ENCODE measurements at regions not wholly inside any gene's neighbourhood (a gene's known extent, or its start where the extent isn't known, plus 50 kb on each side); places are given as distances from the start of the nearest gene placed in this dataset.
"Not testable (repeated sequence)": the region's sequence is repeated elsewhere in the genome, so short reads cannot be mapped to it uniquely, and the experiment has no call there.

- DNase-seq, result no peak
Observed at GRCh38 chr9:113705928-113706519, 170.1 kb upstream of the ZNF618 start.

DNA sequence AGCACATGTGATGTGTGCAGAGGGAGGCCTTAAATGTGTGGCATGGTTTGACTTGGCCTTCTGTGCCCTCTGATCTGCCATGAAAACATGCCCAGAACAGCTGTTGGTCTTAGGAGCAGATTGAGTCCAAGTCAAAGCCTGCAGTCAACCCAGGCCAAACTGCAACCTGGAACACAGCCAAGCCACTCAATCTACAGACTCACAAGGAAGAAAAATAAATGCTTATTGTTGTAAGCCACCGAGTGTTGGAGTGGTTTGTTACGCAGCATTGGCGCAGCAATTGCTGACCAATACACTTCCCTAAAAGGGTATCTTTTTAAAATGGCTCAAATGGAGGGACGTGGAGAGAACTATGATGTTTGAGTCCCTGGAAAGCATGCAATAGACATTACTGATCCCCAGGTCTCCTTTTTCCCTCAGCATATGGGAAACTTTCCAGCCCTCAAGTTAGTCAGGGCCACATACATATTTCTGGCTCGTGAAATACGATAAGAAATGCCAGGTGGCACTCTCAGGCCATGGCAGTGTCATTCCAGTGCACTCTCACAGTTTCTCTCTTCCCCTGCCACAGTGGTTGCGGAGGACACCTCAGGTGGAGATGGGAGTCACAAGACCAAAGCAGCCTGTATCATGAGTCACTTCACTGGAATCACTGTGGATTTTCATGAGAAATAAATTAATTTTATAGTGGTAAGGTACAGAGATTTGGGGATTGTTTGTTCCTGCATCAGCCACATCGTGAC lies 168.0 kb upstream of the ZNF618 start:
- no peak for DNase-seq

- no peak for DNase-seq
Observed at GRCh38 chr9:113708821-113709713, 167.0 kb upstream of the ZNF618 start.

- DNase-seq, result no peak
Observed at GRCh38 chr9:113709721-113710120, 166.4 kb upstream of the ZNF618 start.

DNA sequence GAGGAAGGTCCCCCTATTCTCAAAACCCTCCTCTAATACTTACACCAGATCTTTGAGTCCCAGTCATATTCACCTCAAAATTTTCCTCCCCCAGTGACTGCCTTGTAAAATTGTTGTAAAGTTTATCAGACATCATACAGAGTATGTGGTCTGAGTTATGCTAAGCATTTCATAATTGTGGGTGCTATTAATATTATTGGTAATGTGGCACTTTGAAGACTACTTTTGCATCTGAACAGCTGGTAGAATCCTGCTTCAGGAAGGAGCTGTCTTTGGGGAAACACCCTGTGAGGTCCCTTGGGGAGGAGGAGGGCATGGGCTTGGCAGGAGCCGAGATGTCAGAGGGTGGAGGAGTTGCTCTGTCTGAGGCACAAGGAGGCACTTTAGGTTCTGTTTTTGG lies 164.9 kb upstream of the ZNF618 start:
- DNase-seq, result no peak

GRCh38 chr9:113712053-113712452 lies 164.1 kb upstream of the ZNF618 start:
- no peak for DNase-seq

DNA sequence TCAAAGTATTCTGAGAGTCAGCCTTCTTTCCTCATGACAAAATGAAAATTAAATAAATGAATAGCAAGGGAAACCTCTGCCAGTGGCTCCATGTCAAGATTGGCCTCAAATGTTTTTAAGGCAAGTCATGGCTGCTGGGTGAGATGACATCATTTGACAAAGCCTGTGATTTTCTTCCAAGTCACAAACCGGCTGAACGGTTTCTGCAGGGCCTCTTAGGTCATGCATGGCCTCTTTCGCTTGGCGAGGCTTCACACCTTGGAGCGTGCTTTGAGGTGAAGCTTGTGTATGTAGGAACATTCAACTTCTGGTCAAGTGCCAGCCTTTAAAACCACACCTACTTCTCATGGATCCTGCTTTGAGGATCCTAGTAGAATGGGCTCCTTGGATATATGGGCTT lies 161.0 kb upstream of the ZNF618 start:
- DNase-seq, result no peak

- DNase-seq, result no peak
Observed at GRCh38 chr9:113719919-113720318, 156.2 kb upstream of the ZNF618 start.

GRCh38 chr9:113720495-113720894 lies 155.6 kb upstream of the ZNF618 start:
- no peak for DNase-seq

DNA sequence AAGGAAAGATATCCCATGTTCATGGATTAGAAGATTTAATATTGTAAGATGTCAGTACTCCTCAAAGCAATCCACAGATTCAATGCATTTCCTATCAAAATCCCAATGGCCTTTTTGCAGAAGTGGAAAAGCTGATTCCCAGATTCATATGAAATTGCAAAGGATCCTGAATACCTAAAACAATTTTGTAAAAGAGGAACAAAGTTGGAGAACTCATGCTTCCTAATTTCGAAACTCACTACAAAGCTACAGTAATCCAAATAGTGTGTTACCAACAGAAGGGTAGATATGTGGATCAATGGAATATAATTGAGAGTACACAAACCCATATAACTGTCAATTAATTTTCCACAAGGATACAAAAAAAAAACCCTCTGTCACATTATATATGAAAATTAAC lies 154.3 kb upstream of the ZNF618 start:
- DNase-seq, result no peak

GRCh38 chr9:113724202-113724601 lies 151.9 kb upstream of the ZNF618 start:
- no peak for DNase-seq

- DNase-seq, result no peak
Observed at GRCh38 chr9:113728989-113729388, 147.1 kb upstream of the ZNF618 start.

GRCh38 chr9:113734826-113735225 lies 141.3 kb upstream of the ZNF618 start:
- DNase-seq, result no peak

DNA sequence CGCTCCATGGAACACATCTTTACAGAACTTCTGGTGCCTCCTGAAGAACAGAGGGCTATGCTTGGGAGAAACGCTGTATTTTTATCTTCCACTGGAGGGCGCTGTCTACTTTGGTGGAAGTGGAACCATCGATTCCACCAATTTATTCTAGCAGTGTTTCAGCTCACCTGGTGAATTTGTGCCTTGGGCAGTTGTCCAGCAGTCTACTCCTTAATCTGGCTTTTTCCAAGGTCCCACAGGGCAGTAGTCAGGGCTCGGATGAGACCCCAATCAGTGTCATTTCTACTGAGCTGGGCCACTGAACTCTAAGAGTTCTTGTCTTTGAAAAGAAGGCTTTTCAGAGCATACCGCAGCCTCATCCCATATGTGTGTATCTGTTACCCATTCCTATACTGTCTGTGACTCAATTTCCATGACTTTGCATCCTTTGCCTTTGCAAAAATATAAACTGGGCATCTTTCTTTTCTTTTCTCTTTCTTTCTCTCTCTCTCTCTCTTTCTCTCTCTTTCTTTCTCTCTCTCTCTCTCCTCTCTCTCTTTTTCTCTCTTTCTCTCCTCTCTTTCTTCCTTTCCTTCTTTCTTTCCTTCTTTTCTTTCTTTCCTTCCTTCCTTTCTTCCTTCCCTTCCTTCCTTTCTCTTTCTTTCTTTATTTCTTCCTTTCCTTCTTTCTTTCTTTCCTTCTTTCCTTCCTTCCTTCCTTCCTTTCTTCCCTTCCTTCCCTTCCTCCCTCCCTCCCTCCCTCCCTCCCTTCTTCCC lies 138.4 kb upstream of the ZNF618 start:
- DNase-seq, result peak in 1 of 2 donors; percentile 3

DNA sequence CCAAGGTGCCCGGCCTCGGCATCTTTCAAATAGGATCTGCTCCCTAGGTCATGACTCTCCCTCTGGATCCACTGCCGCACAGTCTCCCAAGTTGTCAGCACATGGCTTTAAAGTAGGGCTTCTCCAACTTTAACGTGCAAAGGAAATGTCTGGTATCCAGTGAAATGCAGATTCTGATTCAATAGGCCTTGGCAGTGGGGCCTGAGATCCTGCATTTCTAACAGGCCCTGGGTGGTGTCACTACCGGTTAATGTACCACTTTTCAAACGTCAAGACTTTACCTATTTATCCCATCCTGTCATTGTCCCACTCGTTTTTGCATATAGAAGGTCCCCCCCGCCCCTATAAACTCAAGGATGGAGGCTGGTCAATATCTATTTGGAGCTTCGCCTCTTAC lies 137.6 kb upstream of the ZNF618 start:
- no peak for DNase-seq

DNA sequence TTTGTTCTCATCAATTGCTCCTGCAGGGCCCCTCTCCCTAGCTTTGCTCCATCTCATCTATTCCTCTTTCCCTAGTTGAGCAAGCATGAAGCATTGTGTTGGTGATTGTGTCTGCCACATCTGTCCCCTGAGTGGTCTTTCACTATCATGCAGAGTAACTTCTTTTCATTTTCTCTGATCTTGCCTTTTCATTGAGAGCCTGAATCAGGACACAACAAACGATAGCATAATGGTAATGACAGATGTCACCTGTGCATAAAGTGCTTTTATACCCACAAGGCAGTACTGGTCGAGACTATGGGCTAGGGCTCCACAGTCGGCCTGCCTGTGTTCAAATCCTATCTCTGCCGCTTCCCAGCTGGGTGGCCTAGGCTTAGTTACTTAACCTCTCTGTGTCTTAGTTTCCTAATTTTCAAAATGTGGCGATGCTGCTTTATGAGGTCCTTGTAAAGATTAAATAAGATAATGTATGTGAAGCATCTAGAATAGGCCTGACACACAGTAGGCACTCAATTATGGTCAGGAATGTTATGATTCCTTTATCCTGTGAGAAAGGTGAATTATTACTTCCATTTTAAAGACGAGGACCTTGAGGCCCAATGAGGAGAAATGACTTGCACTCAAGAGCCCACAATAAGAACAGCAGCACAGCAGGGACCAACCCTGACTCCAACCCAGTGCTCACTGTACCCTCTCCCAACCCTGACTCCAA lies 137.1 kb upstream of the ZNF618 start:
- no peak for DNase-seq

DNA sequence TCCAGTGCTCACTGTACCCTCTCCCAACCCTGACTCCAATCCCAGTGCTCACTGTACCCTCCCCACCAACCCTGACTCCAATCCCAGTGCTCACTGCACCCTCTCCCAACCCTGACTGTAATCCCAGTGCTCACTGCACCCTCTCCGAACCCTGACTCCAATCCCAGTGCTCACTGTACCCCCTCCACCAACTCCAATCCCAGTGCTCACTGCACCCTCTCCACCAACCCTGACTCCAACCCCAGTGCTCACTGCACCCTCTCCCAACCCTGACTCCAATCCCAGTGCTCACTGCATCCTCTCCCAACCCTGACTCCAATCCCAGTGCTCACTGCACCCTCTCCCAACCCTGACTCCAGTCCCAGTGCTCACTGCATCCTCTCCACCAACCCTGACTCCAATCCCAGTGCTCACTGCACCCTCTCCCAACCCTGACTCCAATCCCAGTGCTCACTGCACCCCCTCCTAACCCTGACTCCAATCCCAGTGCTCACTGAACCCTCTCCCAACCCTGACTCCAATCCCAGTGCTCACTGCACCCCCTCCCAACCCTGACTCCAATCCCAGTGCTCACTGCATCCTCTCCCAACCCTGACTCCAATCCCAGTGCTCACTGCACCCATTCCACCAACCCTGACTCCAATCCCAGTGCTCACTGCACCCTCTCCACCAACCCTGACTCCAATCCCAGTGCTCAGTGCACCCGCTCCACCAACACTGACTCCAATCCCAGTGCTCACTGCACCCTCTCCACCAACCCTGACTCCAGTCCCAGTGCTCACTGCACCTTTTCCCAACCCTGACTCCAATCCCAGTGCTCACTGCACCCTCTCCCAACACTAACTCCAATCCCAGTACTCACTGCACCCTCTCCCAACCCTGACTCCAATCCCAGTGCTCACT lies 136.3 kb upstream of the ZNF618 start:
- not testable (repeated sequence) for DNase-seq

GRCh38 chr9:113740508-113741500 lies 135.3 kb upstream of the ZNF618 start:
- DNase-seq, result not testable (repeated sequence)

GRCh38 chr9:113741886-113742854 lies 133.9 kb upstream of the ZNF618 start:
- no peak for DNase-seq
